Activated naive CD4-positive, alpha-beta T cell treated with anti-CD3 and anti-CD28 coated beads, Interleukin-2, amount 10 ng/mL, durations not matched to agents 7 days and 5 days (primary cell): ENCODE measurements at regions not wholly inside any gene's neighbourhood (a gene's known extent, or its start where the extent isn't known, plus 50 kb on each side); places are given as distances from the start of the nearest gene placed in this dataset.

Source experiments
- CTCF ChIA-PET: fragments of 350-600 bp; sonication (Branson Sonifier 250); formaldehyde crosslinking; loops from one replicate; lab custom pipeline; 2021; ENCODE audit warnings: antibody characterized with exemption; lab: Charles Lee
- DNase-seq: peaks from one replicate; pipeline ENCODE4 v3.0.0-alpha.2; 2020
- H3K27ac Mint-ChIP-seq: one replicate; pipeline ENCODE4 v1.8.0; 2021; ENCODE audit warnings: mild to moderate bottlenecking, moderate library complexity, mixed read lengths
- H3K27me3 Mint-ChIP-seq: one replicate; pipeline ENCODE4 v1.8.0; 2021; ENCODE audit warnings: mild to moderate bottlenecking, mixed read lengths
- H3K36me3 Mint-ChIP-seq: one replicate; pipeline ENCODE4 v1.8.0; 2021; ENCODE audit warnings: mixed read lengths
- H3K4me1 Mint-ChIP-seq: one replicate; pipeline ENCODE4 v1.8.0; 2021; ENCODE audit warnings: mixed read lengths
- H3K4me3 Mint-ChIP-seq: one replicate; pipeline ENCODE4 v1.8.0; 2021; ENCODE audit warnings: mild to moderate bottlenecking, moderate library complexity, mixed read lengths
- H3K9me3 Mint-ChIP-seq: one replicate; pipeline ENCODE4 v1.8.0; 2021; ENCODE audit warnings: mixed read lengths

GRCh38 chr10:44065788-44066526 lies 318.9 kb downstream of the CXCL12 start:
- Mint-ChIP-seq H3K36me3 (no peaks in the 10 kb centered on the region), H3K27me3 (peaks cover 10% of the 10 kb centered on the region), H3K27ac (no peak overlapping the region), H3K9me3 (no peaks in the 10 kb centered on the region), H3K4me3 (no peak overlapping the region), H3K4me1 (no peaks in the 10 kb centered on the region)
- CTCF ChIA-PET: no interaction called here
- no peak for DNase-seq

- Mint-ChIP-seq H3K36me3 (no peaks in the 10 kb centered on the region), H3K27ac (no peak overlapping the region), H3K9me3 (no peaks in the 10 kb centered on the region), H3K27me3 (peaks cover 8% of the 10 kb centered on the region), H3K4me3 (no peak overlapping the region), H3K4me1 (no peaks in the 10 kb centered on the region)
- CTCF ChIA-PET: no interaction called here
- DNase-seq: no peak
Observed at GRCh38 chr10:44064987-44065787, 319.7 kb downstream of the CXCL12 start.

DNA sequence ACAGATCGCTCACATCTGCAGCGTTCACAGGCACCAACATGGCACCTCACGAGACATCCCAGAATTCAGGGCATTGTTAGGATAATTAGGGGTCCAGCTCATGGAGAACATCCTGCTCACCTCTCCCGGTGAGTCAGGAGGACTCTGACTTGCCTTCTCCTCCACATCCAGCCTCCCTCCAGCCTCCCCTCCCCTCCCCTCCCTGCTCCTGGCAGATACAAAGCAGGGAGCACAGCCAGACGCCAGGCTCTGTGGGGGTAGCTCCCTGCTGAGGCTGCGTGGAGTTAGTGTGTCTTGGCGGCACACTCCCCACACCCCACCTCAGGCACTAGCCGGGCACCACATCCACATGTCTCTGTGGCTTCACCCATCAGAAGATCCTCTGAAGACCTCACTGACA lies 320.6 kb downstream of the CXCL12 start:
- H3K27me3 Mint-ChIP-seq: peaks cover 10% of the 10 kb centered on the region

GRCh38 chr10:44063686-44064085 lies 321.2 kb downstream of the CXCL12 start:
- no peak overlapping the region for H3K4me3 Mint-ChIP-seq
- no peaks in the 10 kb centered on the region for H3K36me3 Mint-ChIP-seq
- DNase-seq: no peak
- H3K27me3 Mint-ChIP-seq: peaks cover 13% of the 10 kb centered on the region
- H3K9me3 Mint-ChIP-seq: no peaks in the 10 kb centered on the region
- CTCF ChIA-PET: no interaction called here
- no peaks in the 10 kb centered on the region for H3K4me1 Mint-ChIP-seq
- no peak overlapping the region for H3K27ac Mint-ChIP-seq

More for the DNA sequence above, 320.6 kb downstream of the CXCL12 start:
- Mint-ChIP-seq H3K9me3 (no peaks in the 10 kb centered on the region), H3K27ac (no peak overlapping the region), H3K4me3 (no peak overlapping the region), H3K4me1 (no peaks in the 10 kb centered on the region), H3K36me3 (no peaks in the 10 kb centered on the region)
- DNase-seq: no peak
- CTCF ChIA-PET: no interaction called here

DNA sequence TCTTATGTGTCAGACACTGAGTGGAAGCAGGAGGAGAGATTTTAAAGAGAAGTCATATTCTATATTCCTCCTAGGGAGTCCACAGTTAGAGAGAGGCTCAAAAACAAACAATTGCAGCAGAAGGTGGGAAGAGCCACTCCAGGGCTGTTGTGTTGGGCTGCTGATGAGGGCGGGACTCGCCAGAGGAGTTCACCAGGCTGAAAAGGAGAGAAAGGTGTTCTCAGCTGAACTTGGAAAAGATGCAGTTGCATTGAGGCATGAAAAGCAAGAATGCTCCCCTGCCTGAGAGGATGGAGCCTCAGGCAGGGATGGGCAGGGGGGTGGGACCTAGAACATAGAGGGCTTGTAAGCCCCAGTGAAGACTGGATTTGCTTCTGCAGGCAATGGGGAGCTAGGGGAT lies 324.2 kb downstream of the CXCL12 start:
- Mint-ChIP-seq H3K4me3 (no peak overlapping the region), H3K27me3 (peaks cover 17% of the 10 kb centered on the region), H3K27ac (no peak overlapping the region), H3K36me3 (no peaks in the 10 kb centered on the region), H3K9me3 (no peaks in the 10 kb centered on the region), H3K4me1 (no peaks in the 10 kb centered on the region)
- CTCF ChIA-PET: no interaction called here
- no peak for DNase-seq

DNA sequence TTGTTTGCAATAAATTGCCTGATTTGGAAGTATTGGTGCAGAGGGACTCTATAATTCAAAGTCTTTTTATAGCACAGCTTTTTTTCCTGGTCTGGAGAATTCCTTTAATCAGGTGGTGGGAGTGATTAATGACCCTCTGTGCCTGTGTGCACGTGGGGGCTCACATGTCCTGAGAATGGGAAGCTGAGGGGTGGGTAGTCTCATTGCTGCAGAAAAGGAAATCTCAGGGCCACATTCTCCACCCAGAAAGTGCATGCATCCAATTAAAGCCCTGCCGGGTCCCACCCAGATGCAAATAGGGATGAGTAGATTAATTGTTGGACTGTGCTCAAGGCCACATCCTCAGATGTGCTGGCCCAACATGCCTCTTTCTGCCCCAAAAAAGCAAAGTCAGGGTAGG lies 324.7 kb downstream of the CXCL12 start:
- H3K27me3 Mint-ChIP-seq: peaks cover 17% of the 10 kb centered on the region
- no peaks in the 10 kb centered on the region for H3K36me3 Mint-ChIP-seq
- no peak overlapping the region for H3K4me3 Mint-ChIP-seq

DNA sequence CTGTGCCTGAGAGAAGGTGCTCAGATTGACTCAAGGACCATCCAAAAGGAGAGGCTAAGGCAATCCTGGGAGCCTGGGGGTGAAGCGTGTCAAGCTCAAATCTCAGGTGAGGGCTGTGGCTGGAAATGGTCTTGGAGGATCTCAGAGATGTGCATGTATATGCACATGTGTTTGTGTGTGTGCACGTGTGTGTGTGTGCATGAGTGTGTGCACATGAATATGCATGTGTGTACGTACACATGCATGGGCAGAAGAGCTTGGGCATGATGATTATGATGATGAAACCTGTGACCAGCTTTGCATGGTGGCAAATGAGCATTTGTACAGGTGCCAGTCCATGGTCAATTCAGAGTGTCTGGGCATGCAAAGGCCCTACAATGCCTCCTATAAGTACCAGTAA lies 326.6 kb downstream of the CXCL12 start:
- peaks cover 21% of the 10 kb centered on the region for H3K27me3 Mint-ChIP-seq
- no peak overlapping the region for H3K27ac Mint-ChIP-seq
- no peaks in the 10 kb centered on the region for H3K4me1 Mint-ChIP-seq
- no peaks in the 10 kb centered on the region for H3K9me3 Mint-ChIP-seq
- CTCF ChIA-PET: no interaction called here
- H3K4me3 Mint-ChIP-seq: no peak overlapping the region
- H3K36me3 Mint-ChIP-seq: no peaks in the 10 kb centered on the region
- DNase-seq: no peak

More for the DNA sequence above, 324.7 kb downstream of the CXCL12 start:
- Mint-ChIP-seq H3K9me3 (no peaks in the 10 kb centered on the region), H3K4me1 (no peaks in the 10 kb centered on the region), H3K27ac (no peak overlapping the region)
- DNase-seq: no peak
- CTCF ChIA-PET: no interaction called here

DNA sequence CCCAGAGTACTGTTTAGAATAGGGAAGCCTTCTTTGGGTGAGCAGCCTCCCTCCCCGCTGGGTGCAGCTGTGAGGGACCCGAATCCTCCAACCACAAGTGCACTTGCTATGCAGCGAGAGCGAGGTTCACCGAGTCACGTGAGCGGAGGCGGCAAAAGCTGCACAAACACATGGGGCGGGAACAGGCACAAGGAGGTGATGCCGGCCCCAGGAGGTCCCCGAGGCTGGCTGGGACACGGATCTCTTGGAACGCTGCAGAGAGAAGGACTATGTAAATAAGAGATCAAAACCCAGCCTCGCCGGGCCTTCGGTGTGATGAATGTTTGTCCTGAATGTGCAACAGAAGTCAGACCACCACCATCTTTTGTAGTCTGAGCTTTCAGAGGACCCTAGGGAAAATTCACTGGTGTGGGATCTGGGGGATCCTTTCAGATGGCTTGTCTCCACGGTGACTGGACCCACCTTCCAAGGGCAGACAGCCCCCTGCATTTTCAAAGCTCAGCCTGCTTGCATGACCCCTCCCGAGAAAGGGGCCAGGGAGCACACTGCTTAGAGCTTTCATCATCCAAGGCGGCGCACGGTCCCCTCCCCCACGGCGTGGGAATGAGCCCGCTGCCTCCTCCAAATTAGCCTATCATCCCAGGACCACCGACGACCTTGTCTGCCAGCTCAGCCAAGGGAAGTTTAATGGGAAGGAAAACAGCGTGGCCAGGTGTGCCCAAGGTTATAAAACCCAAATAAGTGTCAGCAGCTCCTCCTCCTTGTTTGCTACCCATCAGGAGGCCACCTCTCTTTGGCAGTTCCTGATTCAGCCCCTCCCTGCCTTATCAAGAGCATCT lies 327.7 kb downstream of the CXCL12 start:
- CTCF ChIA-PET: no interaction called here
- H3K4me3 Mint-ChIP-seq: no peak overlapping the region
- peaks cover 19% of the 10 kb centered on the region for H3K27me3 Mint-ChIP-seq
- H3K27ac Mint-ChIP-seq: no peak overlapping the region
- no peaks in the 10 kb centered on the region for H3K9me3 Mint-ChIP-seq
- no peak for DNase-seq
- no peaks in the 10 kb centered on the region for H3K4me1 Mint-ChIP-seq
- H3K36me3 Mint-ChIP-seq: no peaks in the 10 kb centered on the region

DNA sequence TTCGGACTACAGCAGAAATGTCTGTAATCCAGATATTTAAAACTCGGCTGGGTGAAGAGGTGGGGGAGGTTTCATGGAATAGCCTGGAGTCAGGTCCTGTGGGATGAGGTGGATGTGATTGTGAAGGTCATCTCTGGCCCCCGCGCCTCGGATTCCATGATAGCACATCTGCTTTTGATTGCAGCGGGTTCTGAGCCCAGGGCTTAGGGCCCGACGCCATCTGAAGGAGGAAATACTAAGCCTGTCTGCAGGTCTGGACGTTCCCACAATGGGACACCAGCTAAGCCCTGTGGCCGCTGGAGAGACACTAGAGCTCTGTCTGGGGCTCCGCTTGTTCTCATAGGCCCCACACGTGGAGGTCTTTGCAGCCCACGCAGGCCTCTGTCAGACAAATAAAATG lies 328.7 kb downstream of the CXCL12 start:
- peaks cover 21% of the 10 kb centered on the region for H3K27me3 Mint-ChIP-seq

DNA sequence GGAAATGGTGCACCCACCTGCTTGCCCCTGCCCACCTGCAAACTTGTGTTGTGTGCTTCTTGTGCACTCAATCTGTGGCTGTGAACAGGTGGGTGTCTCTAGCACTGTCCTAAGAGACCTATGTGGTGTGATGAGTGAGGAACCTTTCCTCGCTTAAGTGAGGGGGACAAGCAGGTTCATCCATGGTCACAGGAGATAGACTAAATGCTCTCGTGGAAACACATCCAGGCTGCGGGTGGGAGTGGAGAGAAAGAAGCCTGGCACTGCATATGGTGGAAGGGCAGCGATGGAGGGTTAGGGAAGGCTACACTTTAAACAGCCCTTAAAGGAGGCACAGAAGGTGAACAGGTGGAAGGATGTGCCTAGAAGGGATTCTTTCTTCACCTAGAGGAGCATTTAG lies 330.9 kb downstream of the CXCL12 start:
- Mint-ChIP-seq H3K9me3 (no peaks in the 10 kb centered on the region), H3K36me3 (no peaks in the 10 kb centered on the region), H3K4me3 (no peak overlapping the region), H3K27me3 (peaks cover 17% of the 10 kb centered on the region), H3K4me1 (no peaks in the 10 kb centered on the region), H3K27ac (no peak overlapping the region)
- no peak for DNase-seq
- CTCF ChIA-PET: no interaction called here

More for the DNA sequence above, 328.7 kb downstream of the CXCL12 start:
- CTCF ChIA-PET: no interaction called here
- H3K4me1 Mint-ChIP-seq: no peaks in the 10 kb centered on the region
- no peak overlapping the region for H3K27ac Mint-ChIP-seq
- no peak overlapping the region for H3K4me3 Mint-ChIP-seq
- no peaks in the 10 kb centered on the region for H3K9me3 Mint-ChIP-seq
- no peak for DNase-seq
- no peaks in the 10 kb centered on the region for H3K36me3 Mint-ChIP-seq

- H3K9me3 Mint-ChIP-seq: no peaks in the 10 kb centered on the region
- no peaks in the 10 kb centered on the region for H3K36me3 Mint-ChIP-seq
- no peaks in the 10 kb centered on the region for H3K4me1 Mint-ChIP-seq
- CTCF ChIA-PET: no interaction called here
- DNase-seq: no peak
- no peak overlapping the region for H3K4me3 Mint-ChIP-seq
- H3K27me3 Mint-ChIP-seq: peaks cover 16% of the 10 kb centered on the region
- H3K27ac Mint-ChIP-seq: no peak overlapping the region
Observed at GRCh38 chr10:44053391-44053790, 331.5 kb downstream of the CXCL12 start.

DNA sequence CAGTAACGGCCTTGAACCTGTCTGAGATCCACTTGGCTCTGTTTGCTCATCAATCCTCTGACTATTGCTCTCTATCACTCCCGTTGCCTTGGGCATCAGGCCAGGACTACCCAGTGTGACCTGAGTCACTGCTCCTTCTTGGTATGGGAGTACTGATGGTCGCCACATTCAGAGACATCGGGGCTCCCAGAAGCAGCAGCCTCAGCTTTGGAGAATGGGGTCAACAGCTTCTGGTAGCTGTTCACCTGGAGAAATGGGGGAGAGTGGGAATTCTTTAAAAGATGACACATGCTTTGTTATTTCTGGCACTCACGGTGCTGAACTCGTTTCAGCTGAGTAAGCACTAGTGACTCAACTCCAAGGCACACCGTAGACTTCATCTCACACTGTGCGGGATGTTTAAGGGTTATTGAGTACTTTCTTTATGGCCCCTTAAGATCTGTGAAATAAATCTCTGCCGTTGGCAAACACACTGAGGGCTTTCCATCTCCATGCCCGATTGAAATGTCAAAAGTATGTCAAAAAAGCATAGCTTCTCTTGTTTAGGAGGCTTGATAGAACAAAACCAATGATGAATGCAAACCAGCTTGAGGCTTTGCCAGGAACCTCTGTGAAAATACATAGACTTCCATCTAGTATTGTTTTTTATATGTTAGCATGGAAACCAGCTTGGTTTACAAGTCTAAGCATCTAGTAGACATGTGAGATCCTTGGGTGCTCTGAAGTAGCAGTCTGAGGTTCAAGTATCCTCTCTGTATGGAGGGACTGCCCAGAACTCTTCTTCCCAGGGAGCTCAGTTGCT lies 333.1 kb downstream of the CXCL12 start:
- Mint-ChIP-seq H3K27ac (no peak overlapping the region), H3K4me3 (no peak overlapping the region), H3K36me3 (no peaks in the 10 kb centered on the region), H3K4me1 (no peaks in the 10 kb centered on the region), H3K9me3 (no peaks in the 10 kb centered on the region), H3K27me3 (peaks cover 27% of the 10 kb centered on the region)
- no peak for DNase-seq
- CTCF ChIA-PET: no interaction called here

GRCh38 chr10:44051091-44051490 lies 333.8 kb downstream of the CXCL12 start:
- Mint-ChIP-seq H3K4me3 (no peak overlapping the region), H3K4me1 (no peaks in the 10 kb centered on the region), H3K27me3 (peaks cover 34% of the 10 kb centered on the region), H3K36me3 (no peaks in the 10 kb centered on the region), H3K27ac (no peak overlapping the region), H3K9me3 (no peaks in the 10 kb centered on the region)
- CTCF ChIA-PET: no interaction called here
- no peak for DNase-seq
